K562 (cell line): ENCODE measurements at regions not wholly inside any gene's neighbourhood (a gene's known extent, or its start where the extent isn't known, plus 50 kb on each side); places are given as distances from the start of the nearest gene placed in this dataset.

Experiments used
- BCL6 ChIP-seq: fragments of 250-450 bp; sonication (Bioruptor Pico); IDR thresholded peaks from 2 replicates; pipeline ENCODE4 v1.4.0; 2020
- CHD1 ChIP-seq: fragments of 200-600 bp; sonication (generic); IDR thresholded peaks from one replicate; pipeline ENCODE4 v1.6.1; 2012; ENCODE audit warnings: mild to moderate bottlenecking, moderate library complexity, low read length, inconsistent platforms
- CTCF ChIP-seq, 3 experiments: IDR thresholded peaks in 2 of 3; conservative IDR thresholded peaks in 1 of 3; 2 replicates each; pipeline ENCODE4 v1.5.1; 2011 to 2012; ENCODE audit warnings: low read length in 3 of 3, mild to moderate bottlenecking in 3 of 3, control low read depth in 2 of 3, improper control_type of control experiment in 1 of 3, inconsistent platforms in 1 of 3, low read depth in 1 of 3, mixed read lengths in 1 of 3, moderate library complexity in 1 of 3; ENCODE audit not compliant: insufficient read depth in 2 of 3
- DDX20 ChIP-seq: fragments of 450-650 bp; IDR thresholded peaks from 2 replicates; pipeline ENCODE4 v1.6.1; 2016; ENCODE audit warnings: missing genetic modification characterization, low read depth, mild to moderate bottlenecking, missing compliant biosample characterization, moderate library complexity
- EP300 ChIP-seq: IDR thresholded peaks from 2 replicates; pipeline ENCODE4 v1.6.1; 2012; ENCODE audit warnings: low read length, improper control_type of control experiment
- ETV5 ChIP-seq: sonication (generic); formaldehyde crosslinking; IDR thresholded peaks from 2 replicates; pipeline ENCODE4 v1.4.0; 2020; ENCODE audit warnings: low read depth, mild to moderate bottlenecking, missing genetic modification reagents
- EZH2 ChIP-seq: IDR thresholded peaks from 2 replicates; pipeline ENCODE4 v1.6.1; 2012; ENCODE audit warnings: low read depth, mild to moderate bottlenecking, inconsistent platforms, low read length, borderline replicate concordance
- FOXP1 ChIP-seq: sonication (generic); formaldehyde crosslinking; IDR thresholded peaks from 2 replicates; pipeline ENCODE4 v1.8.0; 2022; ENCODE audit warnings: mild to moderate bottlenecking, missing genetic modification reagents
- MAX ChIP-seq: sonication (generic); formaldehyde crosslinking; IDR thresholded peaks from 2 replicates; pipeline ENCODE4 v1.9.0; 2022; ENCODE audit warnings: mild to moderate bottlenecking, missing genetic modification reagents
- MXI1 ChIP-seq: IDR thresholded peaks from 2 replicates; pipeline ENCODE4 v1.6.1; 2011; ENCODE audit warnings: low read depth, mild to moderate bottlenecking, improper control_type of control experiment, low read length
- RBM14 ChIP-seq: fragments of 200-400 bp; formaldehyde crosslinking; IDR thresholded peaks from 2 replicates; pipeline ENCODE4 v1.6.1; 2018; ENCODE audit warnings: low read depth, mild to moderate bottlenecking, low read length, moderate library complexity, borderline replicate concordance; ENCODE audit not compliant: insufficient read depth
- THAP12 ChIP-seq: fragments of 250-450 bp; sonication (Bioruptor Pico); IDR thresholded peaks from 2 replicates; pipeline ENCODE4 v1.9.0; 2021; ENCODE audit warnings: mild to moderate bottlenecking, inconsistent platforms
- ZNF24 ChIP-seq: fragments of 450-650 bp; IDR thresholded peaks from 2 replicates; pipeline ENCODE4 v1.6.1; 2016
- ZNF263 ChIP-seq: sonication (generic); formaldehyde crosslinking; IDR thresholded peaks from 2 replicates; pipeline ENCODE4 v1.8.0; 2022; ENCODE audit warnings: mild to moderate bottlenecking, missing genetic modification reagents, borderline replicate concordance

GRCh38 chr5:88979244-88979643, 96.3 kb upstream of the MEF2C start:
- TF ChIP-seq DDX20 (tag) (no peak), MXI1 (no peak), CTCF (IDR thresholded peaks at IDR 0.05 in 2 of 3, conservative IDR thresholded peaks at IDR 0.05 in 1 of 3; ENCODE audit: insufficient read depth in 2 of 3, low read depth in 1 of 3, low read length in 3 of 3) (no peak), ZNF24 (no peak), ZNF263 (CRISPR knock-in tag) (no peak), ETV5 (CRISPR knock-in tag) (no peak), THAP12 (CRISPR knock-in tag) (no peak), FOXP1 (CRISPR knock-in tag) (no peak), MAX (CRISPR knock-in tag) (no peak), RBM14 (no peak), BCL6 (no peak), EZH2 (no peak), CHD1 (no peak), EP300 (no peak)
